ENCODE measurements at regions not wholly inside any gene's neighbourhood (a gene's known extent, or its start where the extent isn't known, plus 50 kb on each side); places are given as distances from the start of the nearest gene placed in this dataset.

DNA sequence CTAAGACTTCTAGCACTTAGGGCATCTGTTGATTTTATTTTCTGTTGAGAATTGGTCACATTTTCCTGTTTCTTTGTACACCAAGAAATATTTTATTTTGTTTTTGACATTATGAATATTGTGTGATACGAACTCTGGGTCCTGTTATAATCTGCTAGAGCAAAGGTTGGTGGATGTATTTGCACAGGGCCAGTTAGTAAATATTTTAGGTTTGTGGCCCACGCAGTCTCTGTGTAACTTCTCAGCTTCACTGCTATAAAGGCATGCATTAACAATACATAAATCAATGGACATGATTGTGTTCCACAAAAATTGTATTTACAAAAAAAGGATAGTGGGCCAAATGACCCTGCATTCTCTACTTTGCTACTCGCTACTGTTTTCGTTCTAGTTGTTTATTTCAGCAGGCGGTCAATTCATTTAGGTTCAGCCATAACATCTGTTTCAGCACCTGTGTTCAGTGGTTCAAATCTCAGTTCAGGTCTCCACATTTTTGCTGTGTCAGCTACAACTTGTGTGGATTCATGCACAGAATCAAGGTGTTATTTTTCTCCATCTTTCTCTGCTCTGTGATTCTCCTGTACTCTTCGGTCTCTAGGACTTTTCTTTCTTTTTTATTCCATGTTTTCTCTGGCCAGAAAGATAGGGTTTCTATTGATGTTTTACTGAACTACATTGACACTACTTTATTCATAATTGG, 786.2 kb downstream of the ETS1 start:
- Histone ChIP-seq H3K4me1 (ENCODE audit: control insufficient read depth in 2 of 2, insufficient read depth in 2 of 2, low read length in 2 of 2) (no peaks in the 10 kb centered on the region), H3K36me3 (replicated peaks in 1 of 2; ENCODE audit: control extremely low read depth in 1 of 2, control insufficient read depth in 1 of 2, extremely low read depth in 1 of 2, insufficient read depth in 2 of 2, low read length in 1 of 2) (no peaks in the 10 kb centered on the region), H3K79me2 (ENCODE audit: control insufficient read depth, insufficient read depth, low read length) (no peaks in the 10 kb centered on the region), H3K4me3 (ENCODE audit: control extremely low read depth in 1 of 5, extremely low read depth in 1 of 5, insufficient read depth in 1 of 5, low read depth in 2 of 5, low read length in 4 of 5) (no peak overlapping the region), H3K27ac (ENCODE audit: low read length in 2 of 2) (no peak overlapping the region), H2AFZ (ENCODE audit: insufficient read depth, low read depth, low read length, poor library complexity, severe bottlenecking) (no peak overlapping the region), H3K9me3 (ENCODE audit: control extremely low read depth in 1 of 3, control insufficient read depth in 2 of 3, insufficient read depth in 1 of 3, low read length in 2 of 3) (no peaks in the 10 kb centered on the region), H3K27me3 (replicated peaks in 1 of 4; ENCODE audit: control extremely low read depth in 1 of 4, control insufficient read depth in 3 of 4, insufficient read depth in 4 of 4, low read length in 3 of 4) (no peaks in the 10 kb centered on the region), H4K20me1 (ENCODE audit: control insufficient read depth, insufficient read depth, low read length, poor library complexity, severe bottlenecking) (no peaks in the 10 kb centered on the region), H3K9ac (ENCODE audit: low read length) (no peak overlapping the region), H3K4me2 (replicated peaks; ENCODE audit: low read depth, low read length, poor library complexity, severe bottlenecking) (no peak overlapping the region)
- POLR2A ChIA-PET, result no interaction called here
- H3K27ac Mint-ChIP-seq, result no peak overlapping the region
- intact Hi-C loops (cut with micrococcal nuclease), result no loop called here
- whole genome bisulfite sequencing (ENCODE audit: insufficient coverage), result 98% methylated on average over 3 of the region's 6 CpGs
- no peaks in the 10 kb centered on the region for H3K9me3 Mint-ChIP-seq (ENCODE audit: insufficient read depth)
- H3K4me1 Mint-ChIP-seq, result no peaks in the 10 kb centered on the region
- no peak for DNase-seq
- no peak overlapping the region for H3K4me3 Mint-ChIP-seq
- H3K27me3 Mint-ChIP-seq, result no peaks in the 10 kb centered on the region
- CTCF ChIA-PET, result no interaction called here
- ATAC-seq (ENCODE audit: low read depth), result no peak
- TF ChIP-seq EZH2 (IDR thresholded peaks at IDR 0.05; ENCODE audit: borderline replicate concordance, insufficient read depth, low read depth, low read length, poor library complexity, severe bottlenecking), result no peak
- no peak for TF ChIP-seq CTCF (IDR thresholded peaks at IDR 0.05)

DNA sequence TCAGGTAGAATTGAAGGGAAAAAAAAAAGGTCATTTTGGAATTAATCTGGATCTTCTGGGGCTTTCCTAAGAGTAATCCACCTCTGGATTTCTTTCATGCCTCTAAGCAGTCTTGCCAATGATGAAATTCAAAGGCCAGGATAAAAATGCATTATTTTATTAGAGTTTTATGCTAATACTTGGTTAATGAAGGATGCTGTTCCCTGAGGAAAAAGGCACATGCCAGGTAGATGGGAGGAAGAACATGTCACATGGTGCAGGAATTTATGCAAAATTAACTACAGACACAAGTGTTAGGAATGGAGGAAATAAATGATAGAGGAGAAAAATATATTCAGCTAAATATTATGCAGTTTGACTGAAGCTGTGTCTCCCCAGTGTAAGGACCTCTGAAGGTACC, 792.0 kb downstream of the ETS1 start:
- no peaks in the 10 kb centered on the region for H3K79me2 ChIP-seq (ENCODE audit: control insufficient read depth, insufficient read depth, low read length)
- Mint-ChIP-seq H3K27ac (no peak overlapping the region), H3K4me1 (no peaks in the 10 kb centered on the region), H3K9me3 (ENCODE audit: insufficient read depth) (no peaks in the 10 kb centered on the region), H3K27me3 (no peaks in the 10 kb centered on the region), H3K4me3 (no peak overlapping the region)
- no peak for TF ChIP-seq CTCF (IDR thresholded peaks at IDR 0.05)
- no peak for TF ChIP-seq EZH2 (IDR thresholded peaks at IDR 0.05; ENCODE audit: borderline replicate concordance, insufficient read depth, low read depth, low read length, poor library complexity, severe bottlenecking)
- ChIA-PET POLR2A (no interaction called here), CTCF (no interaction called here)
- no peak for ATAC-seq (ENCODE audit: low read depth)
- no peak overlapping the region for H3K9ac ChIP-seq (ENCODE audit: low read length)
- no peaks in the 10 kb centered on the region for H3K4me1 ChIP-seq (ENCODE audit: control insufficient read depth in 2 of 2, insufficient read depth in 2 of 2, low read length in 2 of 2)
- DNase-seq, result no peak
- no peak overlapping the region for H3K4me2 ChIP-seq (replicated peaks; ENCODE audit: low read depth, low read length, poor library complexity, severe bottlenecking)
- H3K9me3 ChIP-seq (ENCODE audit: control extremely low read depth in 1 of 3, control insufficient read depth in 2 of 3, insufficient read depth in 1 of 3, low read length in 2 of 3), result no peaks in the 10 kb centered on the region
- no peak overlapping the region for H3K4me3 ChIP-seq (ENCODE audit: control extremely low read depth in 1 of 5, extremely low read depth in 1 of 5, insufficient read depth in 1 of 5, low read depth in 2 of 5, low read length in 4 of 5)
- no peaks in the 10 kb centered on the region for H3K27me3 ChIP-seq (replicated peaks in 1 of 4; ENCODE audit: control extremely low read depth in 1 of 4, control insufficient read depth in 3 of 4, insufficient read depth in 4 of 4, low read length in 3 of 4)
- H2AFZ ChIP-seq (ENCODE audit: insufficient read depth, low read depth, low read length, poor library complexity, severe bottlenecking), result no peak overlapping the region
- no peaks in the 10 kb centered on the region for H4K20me1 ChIP-seq (ENCODE audit: control insufficient read depth, insufficient read depth, low read length, poor library complexity, severe bottlenecking)
- no peaks in the 10 kb centered on the region for H3K36me3 ChIP-seq (replicated peaks in 1 of 2; ENCODE audit: control extremely low read depth in 1 of 2, control insufficient read depth in 1 of 2, extremely low read depth in 1 of 2, insufficient read depth in 2 of 2, low read length in 1 of 2)
- intact Hi-C loops (cut with micrococcal nuclease), result no loop called here
- no peak overlapping the region for H3K27ac ChIP-seq (ENCODE audit: low read length in 2 of 2)

Data from B cell (primary cell).